DMS153 (cell line): ENCODE measurements at regions not wholly inside any gene's neighbourhood (a gene's known extent, or its start where the extent isn't known, plus 50 kb on each side); places are given as distances from the start of the nearest gene placed in this dataset.

Source experiments
- DNase-seq: peaks from one replicate; lab custom pipeline; 2025; lab: John Stamatoyannopoulos, UW

GRCh38 chr12:126700096-126700495 lies 1566.9 kb upstream of the TMEM132C start:
- no peak for DNase-seq

GRCh38 chr12:126704609-126705008 lies 1562.4 kb upstream of the TMEM132C start:
- no peak for DNase-seq

- DNase-seq: peak; percentile 19
These were observed 1560.7 kb upstream of the TMEM132C start for GRCh38 chr12:126706300-126706699.

GRCh38 chr12:126708492-126708896 lies 1558.5 kb upstream of the TMEM132C start:
- no peak for DNase-seq

- no peak for DNase-seq
These were observed 1548.6 kb upstream of the TMEM132C start for GRCh38 chr12:126718365-126718764.

- peak; percentile 7 for DNase-seq
These were observed 1546.9 kb upstream of the TMEM132C start for GRCh38 chr12:126719912-126720705.

GRCh38 chr12:126726481-126727217 lies 1540.3 kb upstream of the TMEM132C start:
- no peak for DNase-seq

GRCh38 chr12:126727218-126728075 lies 1539.5 kb upstream of the TMEM132C start:
- DNase-seq: no peak

GRCh38 chr12:126734296-126734695 lies 1532.7 kb upstream of the TMEM132C start:
- DNase-seq: no peak

GRCh38 chr12:126734710-126735109 lies 1532.3 kb upstream of the TMEM132C start:
- DNase-seq: no peak

GRCh38 chr12:126741536-126742240 lies 1525.3 kb upstream of the TMEM132C start:
- DNase-seq: no peak

GRCh38 chr12:126742241-126742641 lies 1524.7 kb upstream of the TMEM132C start:
- no peak for DNase-seq

GRCh38 chr12:126747530-126748149 lies 1519.3 kb upstream of the TMEM132C start:
- no peak for DNase-seq

GRCh38 chr12:126752021-126752420 lies 1514.9 kb upstream of the TMEM132C start:
- DNase-seq: no peak

- DNase-seq: no peak
These were observed 1509.6 kb upstream of the TMEM132C start for GRCh38 chr12:126757326-126757725.

- DNase-seq: no peak
These were observed 1506.9 kb upstream of the TMEM132C start for GRCh38 chr12:126760092-126760491.

- DNase-seq: no peak
These were observed 1505.5 kb upstream of the TMEM132C start for GRCh38 chr12:126761420-126761819.

GRCh38 chr12:126762150-126762549 lies 1504.8 kb upstream of the TMEM132C start:
- no peak for DNase-seq

- no peak for DNase-seq
These were observed 1503.6 kb upstream of the TMEM132C start for GRCh38 chr12:126763359-126763758.

- no peak for DNase-seq
These were observed 1499.6 kb upstream of the TMEM132C start for GRCh38 chr12:126767334-126767733.

GRCh38 chr12:126768517-126768916 lies 1498.5 kb upstream of the TMEM132C start:
- DNase-seq: no peak
